ENCODE measurements at regions not wholly inside any gene's neighbourhood (a gene's known extent, or its start where the extent isn't known, plus 50 kb on each side); places are given as distances from the start of the nearest gene placed in this dataset.

- TF ChIP-seq, protein P1, sequence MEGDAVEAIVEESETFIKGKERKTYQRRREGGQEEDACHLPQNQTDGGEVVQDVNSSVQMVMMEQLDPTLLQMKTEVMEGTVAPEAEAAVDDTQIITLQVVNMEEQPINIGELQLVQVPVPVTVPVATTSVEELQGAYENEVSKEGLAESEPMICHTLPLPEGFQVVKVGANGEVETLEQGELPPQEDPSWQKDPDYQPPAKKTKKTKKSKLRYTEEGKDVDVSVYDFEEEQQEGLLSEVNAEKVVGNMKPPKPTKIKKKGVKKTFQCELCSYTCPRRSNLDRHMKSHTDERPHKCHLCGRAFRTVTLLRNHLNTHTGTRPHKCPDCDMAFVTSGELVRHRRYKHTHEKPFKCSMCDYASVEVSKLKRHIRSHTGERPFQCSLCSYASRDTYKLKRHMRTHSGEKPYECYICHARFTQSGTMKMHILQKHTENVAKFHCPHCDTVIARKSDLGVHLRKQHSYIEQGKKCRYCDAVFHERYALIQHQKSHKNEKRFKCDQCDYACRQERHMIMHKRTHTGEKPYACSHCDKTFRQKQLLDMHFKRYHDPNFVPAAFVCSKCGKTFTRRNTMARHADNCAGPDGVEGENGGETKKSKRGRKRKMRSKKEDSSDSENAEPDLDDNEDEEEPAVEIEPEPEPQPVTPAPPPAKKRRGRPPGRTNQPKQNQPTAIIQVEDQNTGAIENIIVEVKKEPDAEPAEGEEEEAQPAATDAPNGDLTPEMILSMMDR (IDR thresholded peaks at IDR 0.05): peak; percentile 38
- TF ChIP-seq EZH2 (IDR thresholded peaks at IDR 0.05): no peak
- no peak for TF ChIP-seq EZH2phosphoT487 (IDR thresholded peaks at IDR 0.05)
These were observed 519.2 kb downstream of the ARAP2 start for GRCh38 chr4:35725131-35725530.

All from neural progenitor cell (in vitro differentiated cells).